Activated T-cell treated with anti-CD3 and anti-CD28 coated beads, Interleukin-2, amount 50 U/mL, for 72 hours (primary cell): ENCODE measurements at regions not wholly inside any gene's neighbourhood (a gene's known extent, or its start where the extent isn't known, plus 50 kb on each side); places are given as distances from the start of the nearest gene placed in this dataset.

Experiments
- ATAC-seq, 2 donors: fragments of 150-1000 bp; cut with Tn5 transposase; replicated peaks in 1 of 2; 2 replicates each; pipeline ENCODE4 v1.10.0; 2021; ENCODE audit warnings: moderate library complexity in 2 of 2, mild to moderate bottlenecking in 1 of 2
- DNase-seq, 2 donors: peaks; one replicate each; pipeline ENCODE4 v3.0.0; 2021 to 2022; ENCODE audit warnings: mixed read lengths in 1 of 2
- H3K27ac Mint-ChIP-seq: one replicate; pipeline ENCODE4 v1.8.0; 2022; ENCODE audit warnings: mild to moderate bottlenecking, moderate library complexity, mixed read lengths
- H3K27me3 Mint-ChIP-seq: one replicate; pipeline ENCODE4 v1.8.0; 2022; ENCODE audit warnings: low read depth, mixed read lengths
- H3K36me3 Mint-ChIP-seq, 2 donors: one replicate each; pipeline ENCODE4 v1.8.0; 2022; ENCODE audit warnings: mixed read lengths in 2 of 2, mild to moderate bottlenecking in 1 of 2; ENCODE audit not compliant: insufficient read depth in 2 of 2
- H3K4me1 Mint-ChIP-seq: one replicate; pipeline ENCODE4 v1.8.0; 2022; ENCODE audit warnings: low read depth, mixed read lengths
- H3K4me3 Mint-ChIP-seq, 2 donors: one replicate each; pipeline ENCODE4 v1.8.0; 2022; ENCODE audit warnings: mild to moderate bottlenecking in 2 of 2, mixed read lengths in 2 of 2, moderate library complexity in 2 of 2
- H3K9me3 Mint-ChIP-seq, 2 donors: one replicate each; pipeline ENCODE4 v1.8.0; 2022; ENCODE audit warnings: mixed read lengths in 2 of 2

GRCh38 chr5:102031711-102032110 is 264.4 kb downstream of the SLCO4C1 start:
- no peak overlapping the region for H3K27ac Mint-ChIP-seq
- ATAC-seq (no peak), DNase-seq (no peak)
- no peaks in the 10 kb centered on the region for H3K36me3 Mint-ChIP-seq
- no peak overlapping the region for H3K4me3 Mint-ChIP-seq
- H3K4me1 Mint-ChIP-seq: no peaks in the 10 kb centered on the region
- H3K27me3 Mint-ChIP-seq: no peaks in the 10 kb centered on the region
- peaks cover 0 to 2% of the 10 kb centered on the region in 2 donors for H3K9me3 Mint-ChIP-seq

- Mint-ChIP-seq H3K36me3 (no peaks in the 10 kb centered on the region), H3K4me3 (no peak overlapping the region), H3K9me3 (peaks cover 2 to 7% of the 10 kb centered on the region in 2 donors), H3K27ac (no peak overlapping the region), H3K27me3 (no peaks in the 10 kb centered on the region), H3K4me1 (no peaks in the 10 kb centered on the region)
- DNase-seq (no peak), ATAC-seq (no peak)
These were observed 277.4 kb downstream of the SLCO4C1 start for GRCh38 chr5:102018690-102019089.

GRCh38 chr5:102018279-102018678 is 277.8 kb downstream of the SLCO4C1 start:
- ATAC-seq: no peak
- Mint-ChIP-seq H3K27me3 (no peaks in the 10 kb centered on the region), H3K4me3 (no peak overlapping the region), H3K36me3 (no peaks in the 10 kb centered on the region), H3K4me1 (no peaks in the 10 kb centered on the region), H3K9me3 (peaks cover 2 to 7% of the 10 kb centered on the region in 2 donors), H3K27ac (no peak overlapping the region)
- no peak for DNase-seq

GRCh38 chr5:102014371-102014770 is 281.7 kb downstream of the SLCO4C1 start:
- no peak overlapping the region for H3K4me3 Mint-ChIP-seq
- DNase-seq (no peak), ATAC-seq (no peak)
- H3K27me3 Mint-ChIP-seq: no peaks in the 10 kb centered on the region
- no peaks in the 10 kb centered on the region for H3K36me3 Mint-ChIP-seq
- H3K27ac Mint-ChIP-seq: no peak overlapping the region
- H3K4me1 Mint-ChIP-seq: no peaks in the 10 kb centered on the region
- H3K9me3 Mint-ChIP-seq: peaks cover 0 to under 1% of the 10 kb centered on the region in 2 donors

- Mint-ChIP-seq H3K36me3 (no peaks in the 10 kb centered on the region), H3K27ac (no peak overlapping the region), H3K4me3 (no peak overlapping the region), H3K27me3 (no peaks in the 10 kb centered on the region), H3K4me1 (no peaks in the 10 kb centered on the region), H3K9me3 (no peaks in the 10 kb centered on the region)
- DNase-seq: no peak
- ATAC-seq: no peak
These were observed 285.4 kb downstream of the SLCO4C1 start for GRCh38 chr5:102010644-102011043.

- H3K27ac Mint-ChIP-seq: no peak overlapping the region
- H3K4me3 Mint-ChIP-seq: no peak overlapping the region
- no peaks in the 10 kb centered on the region for H3K27me3 Mint-ChIP-seq
- H3K4me1 Mint-ChIP-seq: no peaks in the 10 kb centered on the region
- H3K36me3 Mint-ChIP-seq: no peaks in the 10 kb centered on the region
- H3K9me3 Mint-ChIP-seq: no peaks in the 10 kb centered on the region
- ATAC-seq (no peak), DNase-seq (no peak)
These were observed 298.8 kb downstream of the SLCO4C1 start for GRCh38 chr5:101997235-101997634.

- no peak overlapping the region for H3K27ac Mint-ChIP-seq
- H3K27me3 Mint-ChIP-seq: no peaks in the 10 kb centered on the region
- no peaks in the 10 kb centered on the region for H3K9me3 Mint-ChIP-seq
- no peaks in the 10 kb centered on the region for H3K4me1 Mint-ChIP-seq
- H3K4me3 Mint-ChIP-seq: no peak overlapping the region
- DNase-seq (no peak), ATAC-seq (no peak)
- H3K36me3 Mint-ChIP-seq: no peaks in the 10 kb centered on the region
These were observed 300.5 kb downstream of the SLCO4C1 start for GRCh38 chr5:101995585-101995984.

GRCh38 chr5:101991486-101991885 is 304.6 kb downstream of the SLCO4C1 start:
- H3K9me3 Mint-ChIP-seq: no peaks in the 10 kb centered on the region
- no peak for ATAC-seq
- DNase-seq: no peak
- H3K4me3 Mint-ChIP-seq: no peak overlapping the region
- no peak overlapping the region for H3K27ac Mint-ChIP-seq
- H3K36me3 Mint-ChIP-seq: no peaks in the 10 kb centered on the region
- no peaks in the 10 kb centered on the region for H3K27me3 Mint-ChIP-seq
- H3K4me1 Mint-ChIP-seq: no peaks in the 10 kb centered on the region

- no peaks in the 10 kb centered on the region for H3K9me3 Mint-ChIP-seq
- H3K4me1 Mint-ChIP-seq: no peaks in the 10 kb centered on the region
- ATAC-seq (no peak), DNase-seq (no peak)
- no peak overlapping the region for H3K27ac Mint-ChIP-seq
- no peaks in the 10 kb centered on the region for H3K36me3 Mint-ChIP-seq
- H3K4me3 Mint-ChIP-seq: no peak overlapping the region
- no peaks in the 10 kb centered on the region for H3K27me3 Mint-ChIP-seq
These were observed 306.4 kb downstream of the SLCO4C1 start for GRCh38 chr5:101989659-101990058.

- peak in 1 of 2 donors; percentile 1 for DNase-seq
- Mint-ChIP-seq H3K27ac (no peak overlapping the region), H3K4me3 (no peak overlapping the region), H3K27me3 (no peaks in the 10 kb centered on the region), H3K9me3 (no peaks in the 10 kb centered on the region), H3K4me1 (no peaks in the 10 kb centered on the region), H3K36me3 (no peaks in the 10 kb centered on the region)
- no peak for ATAC-seq
These were observed 318.2 kb downstream of the SLCO4C1 start for GRCh38 chr5:101977729-101978345.

GRCh38 chr5:101976933-101977332 is 319.2 kb downstream of the SLCO4C1 start:
- Mint-ChIP-seq H3K27me3 (no peaks in the 10 kb centered on the region), H3K36me3 (no peaks in the 10 kb centered on the region), H3K4me1 (no peaks in the 10 kb centered on the region), H3K4me3 (no peak overlapping the region), H3K27ac (no peak overlapping the region), H3K9me3 (no peaks in the 10 kb centered on the region)
- ATAC-seq: no peak
- DNase-seq: no peak

GRCh38 chr5:101969742-101970141 is 326.3 kb downstream of the SLCO4C1 start:
- Mint-ChIP-seq H3K9me3 (no peaks in the 10 kb centered on the region), H3K27ac (no peak overlapping the region), H3K4me1 (no peaks in the 10 kb centered on the region), H3K4me3 (no peak overlapping the region), H3K27me3 (no peaks in the 10 kb centered on the region), H3K36me3 (no peaks in the 10 kb centered on the region)
- ATAC-seq (no peak), DNase-seq (no peak)

GRCh38 chr5:101966476-101966875 is 329.6 kb downstream of the SLCO4C1 start:
- Mint-ChIP-seq H3K4me1 (no peaks in the 10 kb centered on the region), H3K27me3 (no peaks in the 10 kb centered on the region), H3K4me3 (no peak overlapping the region), H3K27ac (no peak overlapping the region), H3K9me3 (no peaks in the 10 kb centered on the region), H3K36me3 (no peaks in the 10 kb centered on the region)
- DNase-seq: no peak
- ATAC-seq: no peak

- no peak overlapping the region for H3K4me3 Mint-ChIP-seq
- ATAC-seq (no peak), DNase-seq (no peak)
- H3K27me3 Mint-ChIP-seq: no peaks in the 10 kb centered on the region
- H3K36me3 Mint-ChIP-seq: no peaks in the 10 kb centered on the region
- H3K4me1 Mint-ChIP-seq: no peaks in the 10 kb centered on the region
- H3K9me3 Mint-ChIP-seq: no peaks in the 10 kb centered on the region
- H3K27ac Mint-ChIP-seq: no peak overlapping the region
These were observed 340.2 kb downstream of the SLCO4C1 start for GRCh38 chr5:101955891-101956290.
